ENCODE measurements at regions not wholly inside any gene's neighbourhood (a gene's known extent, or its start where the extent isn't known, plus 50 kb on each side); places are given as distances from the start of the nearest gene placed in this dataset.

DNA sequence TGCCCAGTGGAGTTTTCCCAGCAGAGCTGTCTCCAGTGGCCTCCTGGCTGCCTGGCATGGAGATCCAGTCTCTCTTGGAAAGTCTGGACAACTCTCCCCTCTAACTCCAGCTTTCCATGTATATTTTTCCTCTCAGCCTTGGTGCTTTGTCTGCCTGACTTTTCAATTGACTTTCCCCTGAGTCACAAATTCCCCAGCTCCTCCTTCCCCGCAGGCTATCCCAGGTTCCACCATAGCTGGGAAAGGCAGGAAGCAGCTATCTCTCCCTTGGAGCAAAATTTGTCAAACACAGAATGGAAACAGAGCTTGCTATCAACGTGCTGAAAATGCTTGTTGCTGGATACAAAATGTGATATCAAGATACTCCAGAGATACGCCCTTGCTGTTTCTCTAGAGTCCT is 384.8 kb downstream of the TMEM135 start:
- TF ChIP-seq CTCF (IDR thresholded peaks at IDR 0.05; ENCODE audit: insufficient read depth, low read depth, low read length, missing control alignments) = no peak
- DNase-seq (ENCODE audit: low read depth) = peak; percentile 75
- no peak overlapping the region for H3K4me3 ChIP-seq (ENCODE audit: low read length)

- TF ChIP-seq CTCF (IDR thresholded peaks at IDR 0.05; ENCODE audit: insufficient read depth, low read depth, low read length, missing control alignments) = peak; percentile 83
- no peak overlapping the region for H3K4me3 ChIP-seq (ENCODE audit: low read length)
- DNase-seq (ENCODE audit: low read depth) = peak; percentile 90
These were observed 383.7 kb downstream of the TMEM135 start for GRCh38 chr11:87421422-87421821.

- H3K4me3 ChIP-seq (ENCODE audit: low read length) = no peak overlapping the region
- DNase-seq (ENCODE audit: low read depth) = no peak
- TF ChIP-seq CTCF (IDR thresholded peaks at IDR 0.05; ENCODE audit: insufficient read depth, low read depth, low read length, missing control alignments) = no peak
These were observed 380.2 kb downstream of the TMEM135 start for GRCh38 chr11:87417951-87418350.

- DNase-seq (ENCODE audit: low read depth) = no peak
- H3K4me3 ChIP-seq (ENCODE audit: low read length) = no peak overlapping the region
- no peak for TF ChIP-seq CTCF (IDR thresholded peaks at IDR 0.05; ENCODE audit: insufficient read depth, low read depth, low read length, missing control alignments)
These were observed 368.1 kb downstream of the TMEM135 start for GRCh38 chr11:87405843-87406242.

GRCh38 chr11:87405356-87405755 is 367.6 kb downstream of the TMEM135 start:
- no peak overlapping the region for H3K4me3 ChIP-seq (ENCODE audit: low read length)
- no peak for TF ChIP-seq CTCF (IDR thresholded peaks at IDR 0.05; ENCODE audit: insufficient read depth, low read depth, low read length, missing control alignments)
- DNase-seq (ENCODE audit: low read depth) = no peak

DNA sequence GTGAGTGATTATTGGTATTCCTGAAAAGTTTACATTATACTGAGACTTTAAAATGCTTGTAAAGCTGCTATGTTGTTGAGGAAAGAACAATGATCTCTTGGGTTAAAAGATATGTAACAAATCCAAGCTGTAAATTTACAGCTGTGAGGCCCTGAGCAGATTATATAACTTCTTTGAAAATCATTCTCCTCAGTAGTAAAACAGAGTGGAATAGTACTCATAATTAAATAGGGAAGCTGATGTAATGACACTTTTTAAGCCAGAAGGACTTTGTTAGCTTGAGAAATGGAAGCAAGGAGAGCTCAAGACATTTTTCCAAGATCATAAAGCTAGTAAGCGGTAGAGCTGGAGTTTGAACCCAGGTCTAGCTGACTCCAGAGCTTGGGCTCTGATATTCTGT is 363.9 kb downstream of the TMEM135 start:
- DNase-seq (ENCODE audit: low read depth) = no peak
- TF ChIP-seq CTCF (IDR thresholded peaks at IDR 0.05; ENCODE audit: insufficient read depth, low read depth, low read length, missing control alignments) = no peak
- H3K4me3 ChIP-seq (ENCODE audit: low read length) = no peak overlapping the region

DNA sequence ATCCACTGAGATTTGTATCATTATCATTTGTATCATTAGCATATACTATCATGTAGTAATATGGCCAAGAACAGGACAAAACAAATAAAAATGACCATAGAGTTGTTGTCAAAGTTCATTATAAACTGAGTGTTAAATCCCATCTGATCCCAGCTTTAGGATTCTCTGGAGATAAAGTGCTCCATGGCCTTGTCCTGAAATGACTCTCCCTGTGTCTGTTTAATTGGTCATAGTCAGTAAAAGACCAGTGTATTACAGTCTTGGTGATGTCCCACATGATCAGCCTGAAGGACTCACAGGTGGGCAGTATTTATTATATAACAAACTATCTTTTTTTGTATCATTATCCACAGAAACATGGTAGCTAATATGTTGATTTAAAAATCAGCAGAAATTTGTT is 361.6 kb downstream of the TMEM135 start:
- DNase-seq (ENCODE audit: low read depth) = no peak
- no peak for TF ChIP-seq CTCF (IDR thresholded peaks at IDR 0.05; ENCODE audit: insufficient read depth, low read depth, low read length, missing control alignments)
- no peak overlapping the region for H3K4me3 ChIP-seq (ENCODE audit: low read length)
